Endometrial microvascular endothelial cells (primary cell): ENCODE measurements at regions not wholly inside any gene's neighbourhood (a gene's known extent, or its start where the extent isn't known, plus 50 kb on each side); places are given as distances from the start of the nearest gene placed in this dataset.

Source experiments
- in situ Hi-C: cut with HindIII; loops from 2 replicates; pipeline ENCODE4 v1.10.0; 2017; ENCODE audit warnings: low sequenced_read_pairs, low pct_unique_long_range_greater_than_20kb; ENCODE audit errors: inconsistent ontology term

GRCh38 chr5:68441309-68442073 is 225.9 kb downstream of the PIK3R1 start:
- in situ Hi-C loops: no loop called here

GRCh38 chr5:68443091-68443490 is 227.5 kb downstream of the PIK3R1 start:
- in situ Hi-C loops: no loop called here

GRCh38 chr5:68444048-68444447 is 228.5 kb downstream of the PIK3R1 start:
- in situ Hi-C loops: no loop called here

GRCh38 chr5:68444833-68445232 is 229.3 kb downstream of the PIK3R1 start:
- in situ Hi-C loops: no loop called here

- in situ Hi-C loops: no loop called here
Observed at GRCh38 chr5:68445257-68446069, 229.9 kb downstream of the PIK3R1 start.

GRCh38 chr5:68446070-68446357 is 230.5 kb downstream of the PIK3R1 start:
- in situ Hi-C loops: no loop called here

- in situ Hi-C loops: no loop called here
Observed at GRCh38 chr5:68446487-68446894, 230.9 kb downstream of the PIK3R1 start.

GRCh38 chr5:68447136-68447929 is 231.8 kb downstream of the PIK3R1 start:
- in situ Hi-C loops: no loop called here

GRCh38 chr5:68449380-68449779 is 233.8 kb downstream of the PIK3R1 start:
- in situ Hi-C loops: no loop called here

GRCh38 chr5:68450245-68450852 is 234.8 kb downstream of the PIK3R1 start:
- in situ Hi-C loops: no loop called here

GRCh38 chr5:68452286-68452685 is 236.7 kb downstream of the PIK3R1 start:
- in situ Hi-C loops: no loop called here

- in situ Hi-C loops: no loop called here
Observed at GRCh38 chr5:68454172-68454571, 238.6 kb downstream of the PIK3R1 start.

GRCh38 chr5:68454766-68455165 is 239.2 kb downstream of the PIK3R1 start:
- in situ Hi-C loops: no loop called here

GRCh38 chr5:68455216-68455615 is 239.7 kb downstream of the PIK3R1 start:
- in situ Hi-C loops: no loop called here

GRCh38 chr5:68456756-68457217 is 241.2 kb downstream of the PIK3R1 start:
- in situ Hi-C loops: no loop called here

- in situ Hi-C loops: no loop called here
Observed at GRCh38 chr5:68457285-68457684, 241.7 kb downstream of the PIK3R1 start.

- in situ Hi-C loops: no loop called here
Observed at GRCh38 chr5:68458416-68459021, 243.0 kb downstream of the PIK3R1 start.

GRCh38 chr5:68459093-68459809 is 243.7 kb downstream of the PIK3R1 start:
- in situ Hi-C loops: no loop called here
